Stimulated activated naive B cell treated with anti-CD40 and anti-IgM and Interleukin-4, amounts not matched to agents 10 μg/mL and 1 μg/mL and 100 μg/mL, for 72 hours (primary cell): ENCODE measurements at regions not wholly inside any gene's neighbourhood (a gene's known extent, or its start where the extent isn't known, plus 50 kb on each side); places are given as distances from the start of the nearest gene placed in this dataset.

Source experiments
- ATAC-seq, 2 donors: fragments of 150-1000 bp; cut with Tn5 transposase; replicated peaks; 2 replicates each; pipeline ENCODE4 v1.10.0; 2021; ENCODE audit warnings: moderate library complexity in 1 of 2
- DNase-seq: peaks from one replicate; pipeline ENCODE4 v3.0.0; 2021
- H3K27ac Mint-ChIP-seq: one replicate; pipeline ENCODE4 v1.8.0; 2022; ENCODE audit warnings: mild to moderate bottlenecking, mixed read lengths
- H3K27me3 Mint-ChIP-seq, 2 donors: one replicate each; pipeline ENCODE4 v1.8.0; 2022; ENCODE audit warnings: mixed read lengths in 2 of 2
- H3K36me3 Mint-ChIP-seq, 2 donors: one replicate each; pipeline ENCODE4 v1.8.0; 2022; ENCODE audit warnings: mixed read lengths in 2 of 2, mild to moderate bottlenecking in 1 of 2
- H3K4me1 Mint-ChIP-seq, 2 donors: one replicate each; pipeline ENCODE4 v1.8.0; 2022; ENCODE audit warnings: mixed read lengths in 2 of 2, mild to moderate bottlenecking in 1 of 2
- H3K4me3 Mint-ChIP-seq, 2 donors: one replicate each; pipeline ENCODE4 v1.8.0; 2022; ENCODE audit warnings: mild to moderate bottlenecking in 2 of 2, mixed read lengths in 2 of 2, moderate library complexity in 1 of 2
- H3K9me3 Mint-ChIP-seq, 2 donors: one replicate each; pipeline ENCODE4 v1.8.0; 2022; ENCODE audit warnings: mixed read lengths in 2 of 2, mild to moderate bottlenecking in 1 of 2

DNA sequence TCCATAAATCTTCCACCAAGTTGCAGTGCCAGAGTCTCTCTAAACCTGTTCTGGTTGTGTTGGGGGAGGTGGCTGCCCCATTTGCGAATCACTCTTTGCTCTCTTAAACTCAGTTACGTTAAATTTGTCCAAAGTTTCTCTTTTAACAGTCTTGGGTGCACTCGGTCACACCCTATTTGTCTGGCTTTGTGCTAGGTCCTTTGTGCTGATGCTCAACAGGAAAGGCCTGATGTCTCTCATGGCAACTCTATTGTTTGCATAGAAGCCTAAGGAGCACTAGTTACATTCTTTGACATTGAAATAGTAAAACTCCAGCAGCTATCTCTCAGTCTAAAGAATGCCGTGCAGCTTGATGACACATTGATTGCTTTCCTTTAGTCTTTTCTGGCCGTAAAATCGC, 105.1 kb downstream of the TRMT11 start:
- ATAC-seq (no peak), DNase-seq (no peak)
- Mint-ChIP-seq H3K4me3 (no peak overlapping the region), H3K27ac (no peak overlapping the region), H3K9me3 (peaks cover 1 to 3% of the 10 kb centered on the region in 2 donors), H3K27me3 (no peaks in the 10 kb centered on the region), H3K36me3 (peaks cover 12 to 13% of the 10 kb centered on the region in 2 donors), H3K4me1 (peaks cover 3 to 5% of the 10 kb centered on the region in 2 donors)

DNA sequence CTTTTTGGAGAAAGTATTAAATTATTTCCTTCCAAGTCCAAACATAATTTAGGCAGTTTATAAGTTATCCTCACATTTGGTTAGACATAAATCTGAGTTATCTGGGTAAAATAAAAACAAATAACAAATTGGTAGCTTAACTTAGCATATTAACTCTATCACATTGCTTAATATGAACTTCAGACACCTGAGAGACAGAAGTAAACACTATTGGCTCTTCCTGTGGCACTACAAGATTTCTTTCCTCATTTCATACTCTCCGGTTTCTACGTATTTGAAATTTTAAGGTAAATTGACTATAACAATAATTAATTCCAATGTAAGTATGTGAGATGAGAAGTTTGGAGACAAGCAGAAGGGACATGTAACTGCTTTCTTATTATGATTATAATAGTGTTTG, 106.8 kb downstream of the TRMT11 start:
- Mint-ChIP-seq H3K4me3 (no peak overlapping the region), H3K27ac (no peak overlapping the region), H3K27me3 (no peaks in the 10 kb centered on the region), H3K9me3 (peaks cover 0 to 2% of the 10 kb centered on the region in 2 donors), H3K4me1 (peaks cover 0 to 1% of the 10 kb centered on the region in 2 donors), H3K36me3 (peaks cover 10 to 13% of the 10 kb centered on the region in 2 donors)
- ATAC-seq (no peak), DNase-seq (no peak)

DNA sequence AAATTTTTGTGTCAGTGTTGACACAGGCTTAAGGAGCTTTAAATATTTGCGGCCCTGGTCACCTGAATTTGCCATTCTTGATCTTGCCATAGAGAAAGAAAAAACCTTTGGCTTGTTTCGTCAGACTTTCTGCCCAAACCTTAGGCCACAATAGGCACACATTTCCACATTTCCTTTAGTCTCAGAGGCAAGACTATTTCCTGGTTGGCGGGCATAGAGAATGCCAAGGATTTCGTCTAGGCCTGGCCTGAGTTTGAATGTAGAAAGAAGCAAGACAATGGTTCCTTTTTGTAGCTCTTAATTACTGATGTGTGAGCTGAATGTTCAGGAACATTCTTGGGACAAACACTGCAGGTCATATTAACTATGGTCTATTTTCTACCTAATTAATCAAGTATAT, 108.1 kb downstream of the TRMT11 start:
- H3K4me1 Mint-ChIP-seq: peaks cover 0 to 4% of the 10 kb centered on the region in 2 donors
- H3K27ac Mint-ChIP-seq: no peak overlapping the region
- no peak overlapping the region for H3K4me3 Mint-ChIP-seq
- H3K36me3 Mint-ChIP-seq: peaks cover 12 to 19% of the 10 kb centered on the region in 2 donors
- no peak for ATAC-seq
- peaks cover 0 to 2% of the 10 kb centered on the region in 2 donors for H3K9me3 Mint-ChIP-seq
- H3K27me3 Mint-ChIP-seq: no peaks in the 10 kb centered on the region
- DNase-seq: no peak

DNA sequence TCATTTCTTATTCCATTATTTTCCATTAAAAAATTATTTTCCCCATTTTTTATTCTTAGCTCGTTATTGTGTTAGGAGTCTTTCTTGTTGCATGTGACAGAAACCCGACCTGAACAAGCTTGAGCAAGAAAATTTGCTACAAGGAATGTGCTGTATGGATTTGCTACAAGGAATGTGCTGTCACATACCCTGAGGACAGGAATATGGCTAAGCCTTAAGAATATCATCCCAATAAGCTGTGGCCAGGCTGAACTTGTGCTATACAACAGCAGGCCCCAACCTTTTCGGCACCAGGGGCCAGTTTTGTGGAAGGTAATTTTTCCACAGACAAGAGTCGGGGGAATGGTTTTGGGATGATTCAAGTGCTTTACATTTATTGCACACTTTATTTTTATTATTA, 114.0 kb downstream of the TRMT11 start:
- no peak overlapping the region for H3K4me3 Mint-ChIP-seq
- no peak overlapping the region for H3K27ac Mint-ChIP-seq
- peaks cover 0 to 4% of the 10 kb centered on the region in 2 donors for H3K4me1 Mint-ChIP-seq
- peaks cover 1 to 3% of the 10 kb centered on the region in 2 donors for H3K9me3 Mint-ChIP-seq
- H3K27me3 Mint-ChIP-seq: no peaks in the 10 kb centered on the region
- DNase-seq (no peak), ATAC-seq (no peak)
- peaks cover 26 to 45% of the 10 kb centered on the region in 2 donors for H3K36me3 Mint-ChIP-seq

DNA sequence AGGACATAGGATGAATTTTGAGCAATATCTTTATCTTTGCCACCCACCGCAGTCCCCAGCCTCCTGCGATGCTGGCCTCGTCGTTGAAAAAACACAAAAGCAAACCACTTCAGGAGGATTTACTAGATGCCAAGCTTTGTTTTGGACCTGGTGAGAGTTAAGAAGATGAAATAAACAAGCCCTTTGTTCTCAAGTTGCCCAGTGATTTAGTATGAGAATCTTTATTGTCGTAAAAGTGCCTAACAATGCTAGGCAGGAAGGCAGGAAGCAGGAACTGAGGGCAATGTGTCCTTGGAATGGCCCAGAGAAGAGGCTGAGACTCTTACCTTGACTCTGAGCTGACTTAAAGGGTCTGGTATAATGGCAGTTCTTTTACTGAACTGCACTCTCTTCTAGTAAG, 116.0 kb downstream of the TRMT11 start:
- no peak overlapping the region for H3K4me3 Mint-ChIP-seq
- H3K9me3 Mint-ChIP-seq: peaks cover 1 to 3% of the 10 kb centered on the region in 2 donors
- H3K36me3 Mint-ChIP-seq: peaks cover 28 to 48% of the 10 kb centered on the region in 2 donors
- H3K27ac Mint-ChIP-seq: no peak overlapping the region
- no peak for DNase-seq
- H3K27me3 Mint-ChIP-seq: no peaks in the 10 kb centered on the region
- H3K4me1 Mint-ChIP-seq: peaks cover 0 to 4% of the 10 kb centered on the region in 2 donors
- no peak for ATAC-seq

DNA sequence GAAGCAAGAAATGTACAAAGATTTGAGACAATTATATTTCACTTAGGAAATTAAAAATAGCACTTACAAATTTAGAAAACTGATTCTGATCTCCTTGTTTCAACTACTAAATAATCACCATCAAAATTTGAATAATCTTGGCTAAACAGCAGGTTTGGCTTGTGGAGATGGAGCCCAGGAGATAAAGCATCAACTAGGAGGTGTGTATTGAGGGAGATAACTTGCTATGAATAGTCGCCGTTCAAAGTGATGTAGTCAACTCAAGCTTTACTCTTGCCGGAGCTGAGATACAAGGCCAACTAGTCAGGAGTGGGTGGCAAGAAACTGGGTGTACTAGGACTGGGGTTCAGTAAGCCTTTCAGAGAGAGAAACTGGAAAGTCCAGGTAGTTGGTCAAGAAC, 117.7 kb downstream of the TRMT11 start:
- ATAC-seq (no peak), DNase-seq (no peak)
- H3K4me3 Mint-ChIP-seq: no peak overlapping the region
- H3K36me3 Mint-ChIP-seq: peaks cover 28 to 40% of the 10 kb centered on the region in 2 donors
- no peak overlapping the region for H3K27ac Mint-ChIP-seq
- H3K9me3 Mint-ChIP-seq: peaks cover 1 to 3% of the 10 kb centered on the region in 2 donors
- H3K4me1 Mint-ChIP-seq: no peaks in the 10 kb centered on the region
- H3K27me3 Mint-ChIP-seq: no peaks in the 10 kb centered on the region

DNA sequence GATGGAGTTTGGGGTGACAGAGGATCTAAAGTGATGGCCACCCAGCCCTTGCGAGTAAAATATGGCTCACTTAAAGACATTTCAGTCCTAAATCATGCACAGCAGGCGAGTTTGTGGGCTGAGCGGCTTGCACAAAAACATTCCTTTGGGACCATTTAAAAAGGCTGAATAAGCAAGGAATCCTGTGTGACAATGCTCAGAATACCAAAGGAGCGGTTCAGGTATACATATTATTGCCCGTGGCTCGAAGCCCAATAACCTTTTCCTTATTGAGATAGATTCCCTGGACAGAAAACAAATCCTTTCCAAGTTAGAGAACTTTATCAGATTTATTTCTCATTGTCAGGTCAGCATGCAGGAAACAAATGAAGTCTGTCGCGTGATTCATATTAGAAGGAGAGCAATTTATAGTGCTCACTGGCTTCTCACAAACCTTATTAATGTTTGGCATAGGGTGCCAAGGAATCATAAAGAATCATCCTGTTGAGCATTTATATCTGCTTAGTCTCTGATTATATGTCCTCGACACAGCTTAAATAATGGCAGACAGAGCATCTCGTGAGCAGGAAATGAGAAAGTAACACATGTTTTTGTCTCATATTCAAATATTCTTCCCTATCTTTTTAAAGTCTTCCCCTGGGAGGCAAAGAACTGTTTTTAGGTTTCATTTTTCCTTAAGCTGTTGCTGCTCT, 121.3 kb downstream of the TRMT11 start:
- no peak for ATAC-seq
- H3K27ac Mint-ChIP-seq: no peak overlapping the region
- DNase-seq: no peak
- no peaks in the 10 kb centered on the region for H3K4me1 Mint-ChIP-seq
- peaks cover 14 to 25% of the 10 kb centered on the region in 2 donors for H3K36me3 Mint-ChIP-seq
- no peaks in the 10 kb centered on the region for H3K27me3 Mint-ChIP-seq
- peaks cover 1 to 3% of the 10 kb centered on the region in 2 donors for H3K9me3 Mint-ChIP-seq
- no peak overlapping the region for H3K4me3 Mint-ChIP-seq

DNA sequence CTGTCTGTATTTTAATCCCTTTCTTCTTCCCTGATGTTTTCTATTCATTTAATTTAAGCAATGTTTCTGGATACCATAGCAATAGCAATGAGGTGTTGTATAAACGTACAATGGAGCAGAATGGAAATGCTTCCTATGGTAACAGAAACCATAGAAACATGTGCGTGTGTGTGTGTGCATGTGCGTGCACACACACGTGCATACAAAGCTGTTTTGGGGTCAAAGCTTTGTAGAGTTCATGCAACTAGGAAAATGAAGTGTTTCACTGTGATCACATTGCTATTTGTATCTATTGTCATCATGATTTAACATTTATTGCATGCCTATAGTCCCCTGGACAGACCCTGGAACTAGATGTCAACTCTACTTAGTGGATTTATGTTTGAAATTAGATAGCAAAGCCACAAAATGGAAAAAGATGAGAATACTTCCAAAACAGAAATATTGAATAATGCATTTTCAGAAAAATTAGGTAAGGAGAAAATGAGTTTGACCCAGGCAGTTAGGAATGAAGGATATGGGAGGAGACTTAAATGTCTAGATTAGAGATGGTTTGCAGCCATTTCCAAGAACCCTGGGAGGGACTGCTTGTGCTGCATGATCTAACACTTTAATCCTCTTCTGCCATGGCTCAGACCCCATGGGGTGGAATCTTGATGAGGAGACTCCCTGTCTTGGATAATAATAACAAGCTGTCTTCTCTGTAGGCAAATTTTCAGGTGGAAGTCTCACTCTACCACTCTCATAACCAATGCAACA, 124.4 kb downstream of the TRMT11 start:
- Mint-ChIP-seq H3K4me1 (no peaks in the 10 kb centered on the region), H3K27me3 (no peaks in the 10 kb centered on the region), H3K27ac (no peak overlapping the region), H3K36me3 (peaks cover 3 to 5% of the 10 kb centered on the region in 2 donors), H3K9me3 (no peaks in the 10 kb centered on the region), H3K4me3 (no peak overlapping the region)
- ATAC-seq (no peak), DNase-seq (no peak)

DNA sequence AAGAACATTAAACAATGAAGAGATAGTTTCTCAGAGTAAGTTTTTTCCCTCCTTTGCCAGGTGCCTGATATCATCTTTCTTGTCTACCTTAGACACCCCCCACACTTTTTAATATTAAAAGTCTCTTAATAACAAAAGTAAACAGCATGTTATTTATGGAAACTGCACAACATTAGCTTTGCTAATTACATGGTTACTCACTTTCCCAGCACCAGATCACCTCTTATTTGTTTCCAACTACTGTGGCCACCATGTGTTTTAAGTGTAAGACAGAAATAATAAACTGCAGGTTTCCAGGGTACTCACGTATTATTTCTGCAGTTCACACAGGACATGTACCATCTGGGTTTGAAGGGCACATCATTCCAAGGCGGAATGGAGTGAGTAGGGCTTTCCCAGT, 125.0 kb downstream of the TRMT11 start:
- Mint-ChIP-seq H3K4me1 (no peaks in the 10 kb centered on the region), H3K9me3 (no peaks in the 10 kb centered on the region), H3K4me3 (no peak overlapping the region), H3K27me3 (no peaks in the 10 kb centered on the region), H3K36me3 (peaks cover 3 to 6% of the 10 kb centered on the region in 2 donors), H3K27ac (no peak overlapping the region)
- DNase-seq: no peak
- no peak for ATAC-seq

DNA sequence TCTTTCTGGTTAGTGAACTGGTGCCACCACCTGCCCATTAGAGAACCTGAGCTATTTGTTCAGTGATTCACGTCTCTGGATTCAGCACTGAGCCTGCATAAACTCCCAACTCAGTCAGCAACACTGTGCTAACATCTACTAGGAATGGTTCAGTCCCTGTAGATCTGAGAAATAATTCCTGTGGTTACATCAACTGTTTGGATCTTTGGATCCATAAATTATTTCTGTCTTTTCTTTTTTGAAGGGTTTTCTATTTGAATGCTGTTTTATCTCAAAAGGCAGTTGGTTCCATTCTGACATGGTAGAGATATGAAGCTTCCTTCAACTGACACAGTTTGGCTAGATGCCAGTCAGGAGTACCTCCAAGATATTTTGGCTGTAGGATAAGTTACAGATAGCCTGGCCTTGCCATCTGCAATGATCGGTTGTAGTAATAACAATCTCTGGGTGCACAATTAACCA, 125.9 kb downstream of the TRMT11 start:
- DNase-seq (no peak), ATAC-seq (no peak)
- peaks cover 4 to 9% of the 10 kb centered on the region in 2 donors for H3K36me3 Mint-ChIP-seq
- no peaks in the 10 kb centered on the region for H3K9me3 Mint-ChIP-seq
- H3K27ac Mint-ChIP-seq: no peak overlapping the region
- H3K27me3 Mint-ChIP-seq: no peaks in the 10 kb centered on the region
- no peak overlapping the region for H3K4me3 Mint-ChIP-seq
- no peaks in the 10 kb centered on the region for H3K4me1 Mint-ChIP-seq

DNA sequence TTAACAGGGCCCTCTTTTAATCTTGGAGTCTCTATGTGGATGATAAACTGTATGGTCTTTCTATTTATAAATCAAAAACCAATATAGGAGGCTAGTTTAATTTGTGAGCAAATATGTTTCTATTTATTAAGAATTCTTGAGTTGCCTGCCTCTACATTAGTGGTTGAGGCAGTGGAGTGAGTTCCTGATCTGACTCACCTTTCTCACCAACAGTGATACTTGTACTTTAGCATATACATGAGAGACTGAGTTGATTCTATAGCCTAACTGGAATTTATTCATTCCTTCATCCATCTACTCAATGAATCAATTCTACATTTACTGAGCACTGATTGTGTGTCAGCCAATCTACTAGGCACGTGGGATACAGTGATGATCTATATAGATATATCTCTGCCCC, 126.9 kb downstream of the TRMT11 start:
- Mint-ChIP-seq H3K27ac (no peak overlapping the region), H3K36me3 (peaks cover 7 to 9% of the 10 kb centered on the region in 2 donors), H3K4me1 (no peaks in the 10 kb centered on the region), H3K9me3 (no peaks in the 10 kb centered on the region), H3K4me3 (no peak overlapping the region), H3K27me3 (no peaks in the 10 kb centered on the region)
- DNase-seq (no peak), ATAC-seq (no peak)

DNA sequence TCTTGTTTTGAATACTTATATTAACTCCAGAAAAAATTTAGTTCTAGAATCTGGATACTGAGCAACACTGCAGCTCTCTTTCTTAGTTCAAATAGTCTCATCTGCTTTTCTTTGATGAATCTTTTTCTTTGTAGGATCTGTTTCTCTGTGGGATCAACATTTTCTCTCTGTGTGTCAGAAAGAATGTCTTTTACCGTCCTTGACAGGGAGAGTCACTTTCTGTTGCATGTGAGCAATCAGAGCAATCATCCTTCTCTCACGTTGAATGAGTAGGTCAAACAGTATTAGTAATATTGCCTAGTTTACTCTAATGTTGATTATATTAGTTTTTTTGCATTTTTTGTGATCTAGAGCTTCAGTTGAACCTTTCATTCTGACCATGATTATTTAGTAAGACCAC, 130.9 kb downstream of the TRMT11 start:
- peaks cover 7 to 13% of the 10 kb centered on the region in 2 donors for H3K36me3 Mint-ChIP-seq
- H3K27ac Mint-ChIP-seq: no peak overlapping the region
- ATAC-seq (no peak), DNase-seq (no peak)
- no peak overlapping the region for H3K4me3 Mint-ChIP-seq
- no peaks in the 10 kb centered on the region for H3K9me3 Mint-ChIP-seq
- H3K4me1 Mint-ChIP-seq: no peaks in the 10 kb centered on the region
- H3K27me3 Mint-ChIP-seq: no peaks in the 10 kb centered on the region

DNA sequence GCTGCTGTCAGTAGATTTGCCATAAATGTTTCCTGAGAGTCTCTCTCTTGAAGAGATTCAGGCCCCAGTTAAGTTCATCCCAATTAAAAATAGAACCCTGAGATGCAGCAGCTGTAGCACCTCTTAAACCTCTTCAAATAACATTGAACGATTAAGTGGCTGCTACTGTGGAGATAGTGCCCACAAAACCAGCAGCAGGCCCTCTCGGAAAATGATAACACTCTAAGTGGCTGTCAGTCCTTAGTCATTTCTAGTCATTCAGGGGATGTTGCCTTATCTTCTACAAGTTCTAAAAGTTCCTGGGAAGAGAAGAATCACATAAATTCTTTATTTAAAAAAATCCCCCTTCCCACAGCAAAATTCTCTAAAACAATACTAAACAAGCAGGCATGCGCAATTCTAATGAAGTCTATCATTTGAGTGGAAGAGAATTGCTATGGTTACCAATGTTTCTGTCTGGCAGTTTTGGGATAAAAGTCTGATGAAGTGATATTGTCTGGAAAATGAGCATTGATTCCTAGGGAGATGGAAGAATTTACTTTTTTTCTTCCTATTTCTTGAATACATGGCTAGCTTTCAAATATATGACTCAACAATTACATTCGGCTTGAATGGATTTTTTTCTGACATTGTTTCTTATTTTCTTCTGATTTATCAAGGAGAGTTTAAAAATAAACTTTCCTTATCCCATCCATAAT, 131.9 kb downstream of the TRMT11 start:
- no peak overlapping the region for H3K27ac Mint-ChIP-seq
- H3K36me3 Mint-ChIP-seq: peaks cover 7 to 13% of the 10 kb centered on the region in 2 donors
- no peaks in the 10 kb centered on the region for H3K4me1 Mint-ChIP-seq
- no peak overlapping the region for H3K4me3 Mint-ChIP-seq
- no peaks in the 10 kb centered on the region for H3K9me3 Mint-ChIP-seq
- ATAC-seq (no peak), DNase-seq (no peak)
- H3K27me3 Mint-ChIP-seq: no peaks in the 10 kb centered on the region

DNA sequence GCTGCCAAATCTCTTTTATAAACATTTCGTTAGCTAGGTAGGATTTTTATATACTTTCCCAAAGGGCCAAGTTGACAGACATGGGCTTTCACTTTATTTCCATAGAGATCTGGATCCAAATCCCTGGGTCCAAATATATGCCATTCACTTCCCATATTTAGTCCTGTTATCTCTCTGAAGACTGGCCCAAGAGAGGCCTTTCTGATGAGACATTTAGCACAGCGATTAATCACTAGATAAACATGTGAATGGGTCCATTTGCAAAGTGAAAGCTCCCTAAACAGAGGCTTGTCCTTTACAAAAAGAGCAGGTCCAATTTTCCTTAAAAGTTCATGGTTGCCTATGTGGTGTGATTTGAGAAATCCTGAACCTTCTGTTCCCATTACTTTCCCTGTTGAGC, 132.6 kb downstream of the TRMT11 start:
- Mint-ChIP-seq H3K4me1 (no peaks in the 10 kb centered on the region), H3K36me3 (peaks cover 4 to 17% of the 10 kb centered on the region in 2 donors), H3K27ac (no peak overlapping the region), H3K4me3 (no peak overlapping the region), H3K9me3 (no peaks in the 10 kb centered on the region), H3K27me3 (no peaks in the 10 kb centered on the region)
- DNase-seq (no peak), ATAC-seq (no peak)
